ENCODE measurements at regions not wholly inside any gene's neighbourhood (a gene's known extent, or its start where the extent isn't known, plus 50 kb on each side); places are given as distances from the start of the nearest gene placed in this dataset.
"Not testable (repeated sequence)": the region's sequence is repeated elsewhere in the genome, so short reads cannot be mapped to it uniquely, and the experiment has no call there.

DNA sequence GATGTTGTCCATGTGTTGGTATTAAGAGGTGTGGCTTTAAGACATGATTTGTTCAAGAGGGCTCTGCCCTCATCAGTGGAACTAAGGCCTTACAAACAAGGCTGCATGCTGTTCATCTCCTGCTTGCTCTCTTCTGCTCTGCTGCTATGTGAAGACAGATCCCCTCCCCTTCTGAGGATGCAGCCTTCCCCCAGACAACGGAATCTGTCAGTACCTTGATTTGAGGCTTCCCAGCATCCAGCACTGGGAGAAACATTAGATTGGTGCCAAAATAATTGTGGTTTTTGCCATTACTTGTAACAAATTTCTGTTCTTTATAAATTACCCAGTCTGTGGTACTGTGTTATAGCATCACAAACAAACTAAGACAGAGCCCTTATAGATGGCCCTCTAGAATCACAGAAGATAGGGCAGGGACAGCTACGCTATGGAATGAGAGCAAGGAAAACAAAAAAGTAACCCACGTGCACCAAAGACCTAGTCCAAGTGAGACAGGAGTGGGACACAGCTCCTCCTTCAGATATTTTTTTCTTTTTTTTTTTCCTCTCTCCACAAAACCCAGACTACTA is 151.5 kb upstream of the RXFP2 start:
- no peak for TF ChIP-seq POLR2A (IDR thresholded peaks at IDR 0.05; ENCODE audit: low read length)
- no peak for TF ChIP-seq GATA1 (IDR thresholded peaks at IDR 0.05; ENCODE audit: low read depth, low read length)
- no peak for DNase-seq

DNA sequence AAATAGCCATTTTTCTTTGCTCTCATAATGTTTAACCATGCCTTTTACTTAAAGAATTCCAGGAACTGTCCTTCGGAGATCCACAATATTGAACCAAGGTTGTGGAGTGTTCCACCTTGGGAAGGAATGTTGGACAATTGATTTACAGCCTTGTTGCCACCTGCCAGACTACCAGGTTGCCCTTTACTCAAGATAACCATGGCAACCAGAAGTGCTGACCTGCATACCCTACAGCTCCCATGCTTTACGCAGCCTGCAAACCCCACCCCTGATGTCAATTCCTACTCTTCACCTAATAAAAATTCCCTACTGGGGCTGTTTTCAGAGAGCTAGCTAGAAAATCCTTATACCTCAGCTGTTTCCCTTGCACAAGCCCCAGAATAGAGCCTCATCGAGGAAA is 151.0 kb upstream of the RXFP2 start:
- DNase-seq = no peak
- no peak for TF ChIP-seq GATA1 (IDR thresholded peaks at IDR 0.05; ENCODE audit: low read depth, low read length)
- no peak for TF ChIP-seq POLR2A (IDR thresholded peaks at IDR 0.05; ENCODE audit: low read length)

DNA sequence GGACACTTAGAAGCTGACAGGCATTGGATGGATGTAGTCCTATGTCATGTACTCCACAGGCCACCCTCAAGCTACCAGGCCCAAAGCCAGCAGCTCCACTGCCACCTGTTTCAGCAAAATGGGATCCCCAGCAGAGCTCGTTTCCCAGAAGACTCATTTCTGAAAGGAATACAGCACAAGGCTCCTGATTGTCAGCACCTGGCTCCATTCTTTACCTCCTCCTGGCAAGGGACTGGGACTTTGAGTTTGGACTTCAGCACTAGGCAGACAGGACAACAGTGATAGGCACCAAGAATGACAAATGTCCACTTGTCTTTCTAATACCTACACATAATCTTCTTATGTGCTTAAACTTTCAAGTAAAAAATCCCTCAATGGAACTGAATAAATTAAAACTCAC is 150.4 kb upstream of the RXFP2 start:
- TF ChIP-seq POLR2A (IDR thresholded peaks at IDR 0.05; ENCODE audit: low read length) (no peak), GATA1 (IDR thresholded peaks at IDR 0.05; ENCODE audit: low read depth, low read length) (no peak)

DNA sequence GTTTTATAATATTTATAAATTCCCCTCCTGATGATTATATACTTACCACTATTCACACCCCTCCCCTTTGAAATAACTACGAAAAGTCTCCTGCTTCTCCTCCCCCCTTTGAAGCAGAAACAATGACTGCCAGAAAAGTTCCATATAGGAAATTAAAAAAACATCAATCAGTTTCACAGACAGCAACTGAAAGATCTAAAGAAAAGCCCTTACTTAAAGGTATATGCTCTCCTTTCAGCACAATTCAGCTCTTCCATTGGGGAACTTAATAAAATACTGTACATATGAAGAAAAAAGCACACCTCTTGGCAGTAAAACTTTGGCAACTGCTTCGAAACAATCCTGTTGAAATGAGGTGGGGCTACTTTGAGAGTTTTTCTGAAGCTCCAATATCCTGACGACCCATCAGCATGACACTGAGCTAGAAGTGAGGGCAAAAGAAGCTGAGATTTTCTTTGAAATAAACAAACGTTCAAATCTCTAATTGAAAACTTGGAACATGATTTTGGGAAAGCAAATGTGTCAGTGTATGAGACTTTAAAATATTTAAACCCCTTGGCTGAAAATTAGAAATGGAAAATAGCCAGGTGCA is 147.6 kb upstream of the RXFP2 start:
- DNase-seq = no peak
- TF ChIP-seq POLR2A (IDR thresholded peaks at IDR 0.05; ENCODE audit: low read length) (no peak), GATA1 (IDR thresholded peaks at IDR 0.05; ENCODE audit: low read depth, low read length) (no peak)

More for the DNA sequence above, 150.4 kb upstream of the RXFP2 start:
- no peak for DNase-seq

DNA sequence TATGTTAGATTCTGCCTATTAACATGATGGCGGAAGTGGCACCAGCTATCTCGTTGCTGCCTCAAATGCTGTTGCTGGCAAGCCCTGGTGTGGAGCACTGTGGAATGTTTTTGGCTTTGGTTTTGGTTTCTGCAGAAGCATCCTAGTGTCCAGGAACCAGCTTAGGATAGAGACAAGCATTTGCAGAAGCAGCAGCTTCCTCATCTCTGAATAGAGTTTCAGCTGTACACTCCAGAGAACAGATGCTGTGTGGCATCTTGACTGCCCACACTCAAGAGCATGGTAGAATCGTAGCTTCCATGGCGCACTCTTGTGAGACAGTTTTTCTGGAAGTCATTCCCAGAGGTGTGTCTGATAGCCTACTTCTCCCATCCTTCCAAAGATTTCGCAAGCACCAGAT is 145.3 kb upstream of the RXFP2 start:
- DNase-seq = no peak
- no peak for TF ChIP-seq POLR2A (IDR thresholded peaks at IDR 0.05; ENCODE audit: low read length)
- no peak for TF ChIP-seq GATA1 (IDR thresholded peaks at IDR 0.05; ENCODE audit: low read depth, low read length)

DNA sequence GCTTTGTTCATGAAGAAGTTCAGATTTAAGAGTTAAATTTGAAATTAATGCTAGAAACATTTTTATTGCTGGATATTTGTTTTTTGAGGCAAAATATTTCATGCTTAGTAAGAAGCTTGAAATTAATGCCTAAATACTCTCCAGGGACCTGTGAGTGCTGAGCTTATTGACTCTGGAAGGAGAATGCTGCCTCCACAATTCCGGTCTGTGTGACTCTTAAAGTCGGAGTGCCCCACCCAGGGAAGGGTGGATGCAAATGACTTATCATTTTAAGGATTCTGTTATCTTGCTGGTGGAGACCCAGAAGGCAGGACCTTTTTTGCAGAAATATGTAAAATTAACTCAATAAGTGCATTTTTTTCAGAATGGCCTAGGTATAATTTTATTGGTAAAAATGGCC is 143.8 kb upstream of the RXFP2 start:
- no peak for DNase-seq
- TF ChIP-seq GATA1 (IDR thresholded peaks at IDR 0.05; ENCODE audit: low read depth, low read length) (no peak), POLR2A (IDR thresholded peaks at IDR 0.05; ENCODE audit: low read length) (no peak)

DNA sequence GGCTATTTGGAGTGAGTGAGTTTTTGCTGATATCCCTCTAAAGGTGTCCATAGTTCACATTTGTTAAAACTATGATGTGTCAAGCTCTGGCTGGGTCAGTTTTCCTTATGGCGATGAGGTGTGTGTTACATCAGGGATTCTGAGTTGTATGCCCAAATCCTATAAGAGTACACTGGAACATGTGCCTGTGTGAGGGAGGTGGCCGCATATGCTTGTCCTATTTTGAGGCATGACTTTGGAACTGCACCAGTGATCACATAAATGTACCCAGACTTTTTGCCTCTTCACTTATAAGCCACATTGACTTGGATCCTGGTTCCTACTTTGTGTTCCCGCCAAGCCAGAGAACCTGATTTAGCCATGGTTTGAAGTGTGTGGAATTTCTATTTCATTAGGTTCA is 140.3 kb upstream of the RXFP2 start:
- TF ChIP-seq GATA1 (IDR thresholded peaks at IDR 0.05; ENCODE audit: low read depth, low read length) (no peak), POLR2A (IDR thresholded peaks at IDR 0.05; ENCODE audit: low read length) (no peak)

DNA sequence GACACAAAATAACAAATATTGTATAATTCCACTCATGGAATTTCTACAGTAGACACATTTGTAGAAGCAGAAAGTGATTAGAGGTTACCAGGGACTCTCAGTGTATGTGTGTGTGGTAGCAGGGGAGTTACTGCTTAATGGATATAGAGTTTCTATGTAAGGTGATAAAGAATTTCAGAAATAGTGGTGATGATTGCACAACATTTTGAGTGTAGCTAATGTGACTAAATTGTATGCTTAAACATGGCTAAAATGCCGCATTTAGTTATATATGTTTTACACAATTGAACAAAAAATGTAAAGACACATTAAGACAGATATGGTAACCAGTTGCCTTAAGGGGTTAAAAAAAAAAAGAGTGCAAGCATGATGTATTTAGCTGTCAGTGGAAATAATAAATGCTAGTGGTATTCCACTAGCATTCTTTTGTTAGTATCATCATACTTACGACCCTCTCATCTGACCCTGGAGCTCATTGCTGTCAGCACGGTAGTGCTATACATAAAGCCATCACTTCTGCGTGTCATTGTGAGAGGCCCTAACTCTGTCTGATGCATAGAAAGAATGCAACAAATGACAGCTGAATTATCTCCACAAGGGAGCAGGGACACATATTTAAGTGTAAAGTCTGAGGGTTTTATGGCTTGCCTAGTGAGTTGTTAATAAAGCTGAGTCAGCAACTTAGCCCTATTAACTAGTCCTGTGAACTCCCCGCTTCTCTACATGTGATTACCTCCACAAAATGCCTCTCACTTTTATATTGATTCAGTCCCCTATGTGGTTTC is 134.1 kb upstream of the RXFP2 start:
- no peak for TF ChIP-seq GATA1 (IDR thresholded peaks at IDR 0.05; ENCODE audit: low read depth, low read length)
- no peak for TF ChIP-seq POLR2A (IDR thresholded peaks at IDR 0.05; ENCODE audit: low read length)
- DNase-seq = no peak

More for the DNA sequence above, 140.3 kb upstream of the RXFP2 start:
- DNase-seq = no peak

DNA sequence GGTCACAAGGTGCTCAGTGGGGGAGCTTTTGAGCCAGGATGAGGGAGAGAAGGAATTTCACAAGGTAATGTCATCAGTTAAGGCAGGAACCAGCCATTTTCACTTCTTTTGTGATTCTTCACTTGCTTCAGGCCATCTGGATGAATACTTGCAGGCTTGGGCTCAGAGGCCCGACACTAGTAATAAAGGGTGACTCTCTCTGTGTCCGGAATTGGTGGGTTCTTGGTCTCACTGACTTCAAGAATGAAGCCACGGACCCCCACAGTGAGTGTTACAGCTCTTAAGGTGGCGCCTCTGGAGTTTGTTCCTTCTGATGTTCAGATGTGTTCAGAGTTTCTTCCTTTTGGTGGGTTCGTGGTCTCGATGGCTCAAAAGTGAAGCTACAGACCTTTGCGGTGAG is 131.8 kb upstream of the RXFP2 start:
- not testable (repeated sequence) for DNase-seq

DNA sequence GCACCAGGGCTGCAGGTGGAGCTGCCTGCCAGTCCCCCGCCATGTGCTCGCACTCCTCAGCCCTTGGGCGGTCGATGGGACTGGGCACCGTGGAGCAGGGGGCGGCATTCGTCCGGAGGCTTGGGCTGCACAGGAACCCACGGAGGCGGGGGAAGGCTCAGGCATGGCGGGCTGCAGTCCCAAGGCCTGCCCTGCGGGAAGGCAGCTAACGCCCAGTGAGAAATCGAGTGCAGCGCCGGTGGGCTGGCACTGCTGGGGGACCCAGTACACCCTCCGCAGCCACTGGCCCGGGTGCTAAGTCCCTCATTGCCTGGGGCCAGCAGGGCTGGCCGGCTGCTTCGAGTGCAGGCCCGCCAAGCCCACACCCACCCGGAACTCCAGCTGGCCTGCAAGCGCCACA is 130.5 kb upstream of the RXFP2 start:
- DNase-seq = not testable (repeated sequence)

DNA sequence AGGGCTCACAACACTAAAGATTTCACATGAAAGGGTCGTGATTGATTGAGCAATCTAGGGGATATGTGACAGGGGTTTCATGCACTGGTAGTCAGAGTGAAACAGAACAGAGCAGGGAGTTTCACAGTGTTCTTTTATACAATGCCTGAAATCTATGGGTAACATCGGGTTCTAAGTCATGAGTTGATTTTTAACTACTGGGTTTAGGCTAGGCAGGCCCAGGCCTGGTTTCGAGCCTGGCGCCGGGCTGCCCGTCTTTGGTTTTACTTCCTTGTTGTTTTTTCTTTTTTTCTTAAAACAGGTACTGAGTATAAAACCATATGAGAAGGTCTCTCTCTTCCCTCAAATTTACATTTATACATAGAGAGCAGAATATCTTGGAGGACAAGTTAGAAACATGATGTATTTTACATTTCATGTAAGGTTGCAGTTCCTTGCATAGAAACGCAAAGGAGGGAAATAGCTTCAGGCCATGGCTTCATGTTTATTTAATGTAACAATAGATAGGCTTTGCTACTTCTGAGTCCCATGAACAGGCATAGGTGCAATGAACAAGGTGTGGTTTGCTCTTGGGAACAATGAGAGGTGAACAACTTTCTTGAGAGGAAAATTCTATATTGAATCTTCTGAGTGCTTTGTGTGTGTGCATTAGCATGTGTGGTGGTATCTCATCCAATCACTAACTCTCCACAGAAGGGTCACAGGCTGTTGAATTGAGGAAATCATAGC is 128.9 kb upstream of the RXFP2 start:
- no peak for DNase-seq
- no peak for TF ChIP-seq POLR2A (IDR thresholded peaks at IDR 0.05; ENCODE audit: low read length)
- no peak for TF ChIP-seq GATA1 (IDR thresholded peaks at IDR 0.05; ENCODE audit: low read depth, low read length)

DNA sequence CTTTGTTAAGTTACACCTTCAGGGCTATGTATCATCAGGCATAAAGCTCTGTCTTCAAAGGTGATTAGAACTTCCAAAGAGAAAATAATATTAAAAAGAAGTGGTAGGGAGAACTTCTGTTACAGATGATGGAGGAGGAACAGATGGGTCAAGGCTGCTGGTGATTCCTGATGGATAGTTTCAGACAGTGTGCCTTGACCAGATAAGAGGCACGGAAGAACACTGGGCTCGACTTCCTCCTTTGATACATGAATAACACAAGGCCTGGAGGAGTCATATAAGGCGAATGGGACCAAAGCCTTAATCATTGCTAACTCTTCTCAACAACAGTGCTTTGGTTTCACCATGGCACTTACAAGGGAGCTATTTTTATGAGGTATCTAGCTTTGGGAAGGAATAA is 128.1 kb upstream of the RXFP2 start:
- TF ChIP-seq POLR2A (IDR thresholded peaks at IDR 0.05; ENCODE audit: low read length) (no peak), GATA1 (IDR thresholded peaks at IDR 0.05; ENCODE audit: low read depth, low read length) (no peak)
- DNase-seq = no peak

DNA sequence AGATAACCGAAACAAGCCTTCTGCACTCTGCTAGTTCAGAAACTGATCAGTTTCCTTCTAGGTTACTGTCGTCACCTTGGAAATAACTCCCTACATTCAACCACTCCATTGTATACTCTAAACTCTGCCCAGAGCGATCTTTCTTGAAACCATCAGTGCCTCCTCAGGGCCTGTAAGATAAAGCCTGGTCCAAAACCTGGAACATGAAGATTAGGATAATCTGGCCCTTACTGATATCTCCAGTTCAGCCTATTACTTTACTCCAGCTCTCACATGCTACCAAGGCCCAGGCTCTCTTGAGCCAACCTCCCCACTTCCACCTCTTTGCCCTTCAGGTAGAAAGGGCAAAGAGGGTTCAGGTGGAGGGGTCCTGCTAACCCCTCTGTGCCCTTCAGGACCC is 125.3 kb upstream of the RXFP2 start:
- DNase-seq = no peak
- TF ChIP-seq POLR2A (IDR thresholded peaks at IDR 0.05; ENCODE audit: low read length) = no peak
- TF ChIP-seq GATA1 (IDR thresholded peaks at IDR 0.05; ENCODE audit: low read depth, low read length) = no peak

DNA sequence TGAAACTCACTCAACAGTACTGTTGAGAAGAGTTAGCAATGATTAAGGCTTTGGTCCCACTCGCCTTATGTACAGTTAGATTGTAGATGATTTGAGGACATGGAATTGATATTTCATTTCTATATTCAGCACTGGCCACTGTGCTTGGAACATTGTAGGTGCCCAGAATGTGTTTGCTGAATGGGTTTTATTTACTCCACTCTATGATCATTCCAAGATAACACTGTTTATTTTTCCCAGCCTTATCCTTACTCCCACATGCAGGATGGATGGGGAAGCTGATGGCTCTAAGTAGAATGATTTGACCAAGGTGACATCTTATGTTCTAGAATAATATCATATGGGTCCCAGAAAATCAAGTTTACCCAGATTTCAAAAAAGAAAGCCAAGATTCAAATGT is 124.6 kb upstream of the RXFP2 start:
- DNase-seq = no peak
- TF ChIP-seq GATA1 (IDR thresholded peaks at IDR 0.05; ENCODE audit: low read depth, low read length) (no peak), POLR2A (IDR thresholded peaks at IDR 0.05; ENCODE audit: low read length) (no peak)

Measured in erythroblast (primary cell).